ENCODE measurements at regions not wholly inside any gene's neighbourhood (a gene's known extent, or its start where the extent isn't known, plus 50 kb on each side); places are given as distances from the start of the nearest gene placed in this dataset.
"Not testable (repeated sequence)": the region's sequence is repeated elsewhere in the genome, so short reads cannot be mapped to it uniquely, and the experiment has no call there.

DNA sequence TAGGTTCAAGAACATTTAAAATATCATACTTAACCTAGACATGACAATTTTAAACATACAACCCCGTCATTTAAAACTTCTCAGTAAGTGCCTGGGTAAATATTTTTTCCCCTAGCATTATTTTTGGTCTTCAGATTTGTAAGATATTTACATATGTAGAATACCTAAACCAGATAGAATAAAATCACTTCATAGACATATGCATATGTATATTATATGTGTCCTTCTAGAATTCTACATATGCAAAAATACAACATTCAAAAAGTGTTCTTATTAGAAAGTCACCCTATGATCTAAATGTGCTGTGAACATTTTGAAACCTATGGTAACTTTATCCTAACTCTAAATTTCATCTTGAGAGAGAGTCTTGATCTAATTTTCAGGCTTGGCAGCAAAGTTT is 1467.0 kb upstream of the B3GALT2 start:
- DNase-seq (ENCODE audit: low spot score), result no peak
- no peak for ATAC-seq

DNA sequence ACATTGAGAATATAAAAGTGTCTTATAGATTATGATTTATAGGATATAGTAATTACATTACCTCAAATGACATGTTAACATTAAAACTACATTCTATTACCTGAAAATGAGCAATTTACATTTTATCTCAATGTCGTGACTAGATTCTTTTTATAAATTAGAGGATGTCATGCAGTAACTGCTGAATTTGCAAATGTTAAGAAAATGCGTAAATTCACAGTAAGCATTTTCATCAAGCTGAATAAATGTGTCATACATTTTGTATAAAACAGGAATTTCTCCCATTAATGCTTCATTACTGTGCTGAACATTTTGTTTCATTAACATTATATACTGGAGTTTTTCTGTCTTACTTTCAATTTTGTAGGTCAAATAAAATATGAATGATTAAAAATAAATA is 1460.7 kb upstream of the B3GALT2 start:
- ATAC-seq (no peak), DNase-seq (ENCODE audit: low spot score) (no peak)

DNA sequence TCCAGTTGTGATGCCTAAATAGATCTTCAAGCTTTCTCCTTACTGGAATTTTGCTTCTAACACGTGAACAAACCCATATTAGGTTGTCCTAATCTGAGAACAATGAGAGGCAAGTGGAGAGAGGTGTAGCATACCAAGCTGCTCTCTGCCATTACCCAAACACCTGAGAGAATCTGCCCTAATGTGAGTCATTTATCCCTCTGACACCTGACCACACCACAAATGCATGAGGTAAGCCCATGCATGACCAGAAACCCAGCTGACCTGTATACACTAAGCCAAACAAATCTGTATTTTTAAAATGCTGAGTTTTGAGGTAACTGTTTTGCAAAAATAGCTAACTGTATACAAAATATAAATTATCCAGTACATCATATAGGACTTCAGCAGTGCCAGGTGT is 1458.1 kb upstream of the B3GALT2 start:
- DNase-seq (ENCODE audit: low spot score) (no peak), ATAC-seq (no peak)

DNA sequence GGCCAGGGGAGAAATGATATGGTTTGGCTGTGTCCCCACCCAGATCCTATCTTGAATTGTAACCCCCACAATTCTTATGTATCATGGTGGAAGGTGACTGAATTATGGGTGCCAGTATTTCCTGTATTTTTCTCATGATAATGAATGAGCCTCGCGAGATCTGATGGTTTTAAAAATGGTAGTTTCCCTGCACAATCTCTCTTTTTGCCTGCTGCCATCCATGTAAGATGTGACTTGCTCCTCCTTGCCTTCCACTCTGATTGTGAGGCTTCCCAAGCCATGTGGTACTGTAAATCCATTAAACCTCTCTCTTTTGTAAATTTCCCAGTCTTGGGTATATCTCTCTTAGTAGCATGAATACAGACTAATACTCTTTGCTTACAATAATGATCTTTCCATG is 1453.9 kb upstream of the B3GALT2 start:
- ATAC-seq, result no peak
- DNase-seq (ENCODE audit: low spot score), result no peak

DNA sequence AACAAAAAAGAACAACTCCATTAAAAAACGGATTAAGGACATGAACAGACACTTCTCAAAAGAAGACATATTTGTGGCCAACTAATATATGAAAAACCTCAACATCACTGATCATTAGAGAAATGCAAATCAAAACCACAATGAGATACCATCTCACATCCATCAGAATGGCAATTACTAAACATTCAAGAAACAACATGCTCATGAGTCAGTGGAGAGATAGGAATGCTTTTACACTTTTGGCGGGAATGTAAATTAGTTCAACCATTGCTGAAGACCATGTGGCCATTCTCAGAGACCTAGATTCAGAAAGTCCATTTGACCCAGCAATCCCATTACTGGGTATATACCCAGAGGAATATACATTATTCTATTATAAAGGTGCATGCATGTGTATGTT is 1442.6 kb upstream of the B3GALT2 start:
- no peak for DNase-seq (ENCODE audit: low spot score)
- ATAC-seq, result no peak

DNA sequence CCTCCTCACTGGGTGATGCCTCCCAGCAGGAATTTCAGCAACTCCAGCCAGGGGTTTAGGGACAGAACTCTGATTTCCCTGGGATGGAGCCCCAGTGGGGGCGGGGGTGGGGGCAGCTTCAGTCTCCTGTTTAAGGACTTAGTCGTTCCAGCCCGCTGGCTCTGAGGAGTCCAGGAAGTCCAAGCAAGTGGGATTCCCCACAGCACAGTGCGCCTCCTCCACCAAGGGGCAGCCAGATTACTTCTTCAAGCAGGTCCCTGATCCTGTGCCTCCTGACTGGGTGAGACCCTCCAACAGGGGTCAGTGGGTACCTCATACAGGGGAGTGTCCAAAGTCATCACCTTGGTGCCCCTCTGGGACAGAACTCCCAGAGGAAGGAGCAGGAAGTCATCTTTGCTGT is 1438.4 kb upstream of the B3GALT2 start:
- no peak for DNase-seq (ENCODE audit: low spot score)
- ATAC-seq, result no peak

DNA sequence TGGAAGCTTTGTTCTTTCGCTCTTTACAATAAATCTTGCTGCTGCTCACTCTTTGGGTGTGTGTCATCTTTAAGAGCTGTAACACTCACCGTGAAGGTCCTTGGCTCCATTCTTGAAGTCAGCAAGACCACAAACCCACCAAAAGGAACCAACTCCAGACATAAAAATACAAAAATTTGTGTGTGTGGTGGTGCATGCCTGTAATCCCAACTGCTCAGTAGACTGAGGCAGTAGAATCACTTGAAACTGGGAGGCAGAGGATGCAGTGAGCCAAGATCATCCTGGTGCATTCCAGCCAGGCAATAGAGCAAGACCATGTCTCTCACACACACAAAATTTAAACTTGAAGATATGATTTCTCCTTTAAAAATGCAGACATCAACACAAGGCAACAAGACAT is 1431.7 kb upstream of the B3GALT2 start:
- DNase-seq (ENCODE audit: low spot score) (no peak), ATAC-seq (no peak)

DNA sequence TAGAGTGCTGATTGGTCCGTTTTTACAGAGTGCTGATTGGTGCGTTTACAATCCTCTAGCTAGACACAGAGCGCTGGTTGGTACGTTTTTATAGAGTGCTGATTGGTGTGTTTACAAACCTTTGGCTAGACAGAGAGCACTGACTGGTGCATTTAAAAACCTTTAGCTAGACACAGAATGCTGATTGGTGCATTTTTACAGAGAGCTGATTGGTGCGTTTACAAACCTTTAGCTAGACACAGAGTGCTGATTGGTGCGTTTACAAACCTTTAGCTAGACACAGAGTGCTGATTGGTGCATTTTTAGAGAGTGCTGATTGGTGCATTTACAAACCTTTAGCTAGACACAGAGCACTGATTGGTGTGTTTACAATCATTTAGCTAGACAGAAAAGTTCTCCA is 1430.9 kb upstream of the B3GALT2 start:
- ATAC-seq; DNase-seq (ENCODE audit: low spot score): not testable (repeated sequence)

DNA sequence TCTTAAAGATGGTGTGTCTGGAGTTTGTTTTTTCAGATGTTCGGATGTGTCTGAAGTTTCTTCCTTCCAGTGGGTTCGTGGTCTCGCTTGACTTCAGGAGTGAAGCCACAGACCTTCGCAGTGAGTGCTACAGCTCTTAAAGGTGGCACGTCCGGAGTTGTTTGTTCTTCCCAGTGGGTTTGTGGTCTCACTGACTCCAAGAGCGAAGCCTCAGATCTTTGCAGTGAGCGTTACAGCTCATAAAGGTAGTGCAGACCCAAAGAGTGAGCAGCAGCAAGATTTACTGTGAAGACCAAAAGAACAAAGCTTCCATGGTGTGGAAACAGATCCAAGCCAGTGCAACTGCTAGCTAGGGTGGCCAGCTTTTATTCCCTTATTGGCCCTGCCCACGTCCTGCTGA is 1430.4 kb upstream of the B3GALT2 start:
- no peak for DNase-seq (ENCODE audit: low spot score)
- ATAC-seq, result no peak

DNA sequence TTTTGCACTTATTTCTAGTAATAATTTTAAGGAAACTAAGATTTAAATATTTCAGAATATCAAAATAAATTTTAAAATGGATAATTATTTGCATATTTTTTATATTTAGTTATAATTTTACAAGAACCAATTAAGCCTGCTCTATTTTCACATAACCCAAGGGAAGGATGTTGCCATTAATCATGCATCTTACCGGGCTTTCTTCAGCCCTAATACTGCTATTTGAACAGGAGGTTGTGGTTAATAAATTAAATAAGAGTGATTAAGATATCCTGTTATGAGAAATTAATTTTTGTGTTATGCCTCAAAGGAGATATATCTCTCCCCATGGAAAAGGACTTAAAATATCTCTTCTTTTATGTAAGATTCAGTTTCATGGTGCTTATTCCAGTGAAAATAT is 1415.8 kb upstream of the B3GALT2 start:
- no peak for ATAC-seq
- no peak for DNase-seq (ENCODE audit: low spot score)

DNA sequence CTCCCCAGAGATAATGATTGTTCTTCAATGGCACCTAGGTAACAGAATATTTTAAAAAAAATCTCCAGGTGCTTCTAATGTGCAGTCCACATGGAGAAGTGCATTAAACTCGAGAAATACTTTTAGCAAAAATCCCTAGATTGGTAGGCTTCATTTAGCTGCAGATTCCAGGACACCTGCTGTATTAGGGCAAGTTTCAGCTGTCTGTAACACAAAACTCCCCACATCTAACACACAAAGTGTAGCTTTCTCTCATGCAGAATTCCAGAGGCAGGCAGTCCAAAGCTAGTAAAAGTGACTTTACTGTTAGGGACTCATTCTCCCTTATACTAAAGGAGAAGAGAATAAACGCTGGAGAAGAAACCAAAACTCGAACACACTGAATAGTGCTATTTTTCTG is 1414.3 kb upstream of the B3GALT2 start:
- ATAC-seq, result no peak
- no peak for DNase-seq (ENCODE audit: low spot score)

DNA sequence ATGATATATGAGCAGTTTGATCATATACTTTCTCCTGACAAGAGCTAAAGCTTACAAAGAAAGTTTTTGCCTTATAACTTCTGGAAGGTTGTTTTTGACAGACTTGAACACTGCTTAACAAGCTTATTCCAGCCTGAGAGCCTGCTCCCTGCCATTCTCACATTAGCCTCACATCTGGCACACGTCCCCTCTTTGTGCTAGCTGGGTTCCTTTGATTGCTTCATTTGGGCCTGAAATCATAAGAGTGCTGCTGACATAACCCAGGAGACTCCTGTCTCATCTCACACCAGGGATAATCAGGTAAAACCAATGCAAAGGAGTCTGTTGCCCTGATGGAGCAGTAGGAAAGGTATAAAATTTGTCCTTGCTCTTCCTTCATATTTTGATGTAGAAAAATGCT is 1411.7 kb upstream of the B3GALT2 start:
- DNase-seq (ENCODE audit: low spot score), result no peak
- no peak for ATAC-seq

DNA sequence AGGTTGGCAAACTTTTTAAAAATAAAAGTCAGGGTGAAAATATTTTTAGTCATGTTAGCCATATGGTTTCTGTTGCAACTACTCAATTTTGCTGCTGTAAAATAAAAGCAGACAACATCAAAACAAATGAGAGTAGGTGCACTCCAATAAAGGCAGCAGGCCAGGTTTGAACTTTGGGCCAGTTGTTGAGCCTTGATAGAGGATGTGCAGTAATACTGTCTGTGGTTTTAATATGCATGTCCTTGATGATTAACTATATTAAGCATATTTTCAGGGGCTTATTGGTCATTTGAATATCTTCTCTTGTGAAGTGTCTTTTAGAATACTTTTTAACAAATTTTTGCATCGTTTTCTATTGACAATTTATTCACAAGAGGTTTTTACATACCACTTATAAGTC is 1399.9 kb upstream of the B3GALT2 start:
- DNase-seq (ENCODE audit: low spot score) (no peak), ATAC-seq (no peak)

DNA sequence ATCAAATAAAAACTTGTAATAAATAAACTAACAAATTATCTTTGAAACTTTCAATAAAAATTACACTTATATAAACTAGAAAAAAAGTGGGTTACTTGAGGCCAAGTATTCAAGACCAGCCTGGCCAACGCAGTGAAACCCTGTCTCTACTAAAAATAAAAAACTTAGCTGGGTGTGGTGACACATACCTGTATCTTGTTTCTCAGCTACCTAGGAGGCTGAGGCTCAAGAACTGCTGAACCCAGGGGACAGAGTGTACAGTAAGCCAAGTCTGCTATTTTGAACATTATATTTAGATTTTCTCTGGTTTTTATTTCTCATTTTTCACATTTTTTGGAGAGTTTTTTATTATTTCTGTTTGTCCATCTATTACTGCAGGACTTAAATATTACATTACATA is 1397.6 kb upstream of the B3GALT2 start:
- no peak for ATAC-seq
- DNase-seq (ENCODE audit: low spot score), result no peak

DNA sequence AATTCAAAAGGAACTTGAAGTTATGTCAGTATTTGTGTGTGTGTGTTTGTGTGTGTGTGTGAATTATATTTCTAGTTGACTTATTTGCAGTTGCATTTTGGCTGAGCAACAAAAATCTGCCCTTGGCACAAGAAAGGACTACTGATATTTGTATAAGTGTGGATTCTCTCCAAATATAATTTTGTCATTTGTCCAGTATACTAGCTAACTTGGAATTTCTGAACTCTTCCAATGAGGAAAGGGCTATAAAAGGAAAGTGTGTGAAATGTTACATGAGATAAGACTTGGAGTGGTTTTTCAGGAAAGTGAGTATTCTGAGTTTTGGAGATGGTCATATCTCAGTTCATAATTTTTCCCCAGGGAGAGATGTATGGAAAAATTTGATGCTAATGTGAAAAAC is 1384.1 kb upstream of the B3GALT2 start:
- DNase-seq (ENCODE audit: low spot score) (no peak), ATAC-seq (no peak)

DNA sequence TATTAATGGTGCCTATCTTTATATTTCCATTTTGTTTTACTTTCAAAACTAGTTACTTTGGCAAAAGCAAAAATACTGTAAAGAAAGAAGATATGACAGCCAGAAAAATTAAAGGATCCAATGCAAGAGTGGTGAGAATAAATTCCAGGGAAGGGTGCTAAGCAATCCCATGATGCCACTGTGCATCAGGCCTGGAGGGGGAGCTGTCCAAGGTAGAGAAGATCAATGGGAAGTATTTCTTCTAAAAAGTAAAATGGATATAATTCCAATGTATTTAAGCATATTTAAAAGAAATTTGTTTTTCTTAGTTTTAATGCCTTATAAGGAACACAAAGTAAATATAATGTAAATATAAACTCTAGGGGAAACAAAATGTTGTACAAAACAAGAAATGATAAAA is 1382.2 kb upstream of the B3GALT2 start:
- no peak for ATAC-seq

DNA sequence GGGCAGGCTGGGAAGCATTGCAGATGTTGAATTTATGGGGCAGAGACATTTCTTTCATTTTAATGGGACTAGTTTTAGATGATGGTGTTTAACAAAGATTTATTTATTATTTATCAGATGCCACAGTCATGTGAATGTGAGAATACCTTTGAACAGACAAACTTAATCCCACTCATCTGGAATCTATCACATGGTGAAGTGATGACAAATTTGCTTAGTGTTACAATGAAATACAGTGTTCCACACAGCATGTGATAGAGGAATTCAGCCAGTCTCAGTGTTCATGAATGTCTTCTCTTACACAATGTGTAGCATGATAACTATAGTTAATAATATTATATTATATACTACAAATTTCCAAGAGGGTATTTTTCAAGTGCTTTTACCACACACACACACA is 1361.7 kb upstream of the B3GALT2 start:
- ATAC-seq (no peak), DNase-seq (ENCODE audit: low spot score) (no peak)

More for the DNA sequence above, 1382.2 kb upstream of the B3GALT2 start:
- no peak for DNase-seq (ENCODE audit: low spot score)

DNA sequence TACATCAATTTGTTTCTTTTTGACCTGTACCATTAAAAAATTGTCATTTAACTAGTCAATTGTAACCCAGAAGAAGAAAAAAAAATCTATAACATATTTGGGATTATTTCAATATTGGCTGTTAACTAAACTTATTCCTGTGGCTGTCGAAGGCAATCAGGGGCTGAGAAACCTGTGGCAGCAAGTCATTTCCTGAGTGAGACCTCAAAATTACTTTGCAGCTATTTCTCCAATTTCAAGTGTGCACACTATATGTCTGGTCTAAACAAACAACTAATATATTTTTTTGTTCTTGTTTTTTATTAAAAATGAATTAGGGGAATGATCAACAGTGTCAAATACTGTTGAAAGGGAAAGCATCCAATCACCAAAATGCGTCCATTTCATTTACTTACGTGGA is 1357.6 kb upstream of the B3GALT2 start:
- ATAC-seq (no peak), DNase-seq (ENCODE audit: low spot score) (no peak)

DNA sequence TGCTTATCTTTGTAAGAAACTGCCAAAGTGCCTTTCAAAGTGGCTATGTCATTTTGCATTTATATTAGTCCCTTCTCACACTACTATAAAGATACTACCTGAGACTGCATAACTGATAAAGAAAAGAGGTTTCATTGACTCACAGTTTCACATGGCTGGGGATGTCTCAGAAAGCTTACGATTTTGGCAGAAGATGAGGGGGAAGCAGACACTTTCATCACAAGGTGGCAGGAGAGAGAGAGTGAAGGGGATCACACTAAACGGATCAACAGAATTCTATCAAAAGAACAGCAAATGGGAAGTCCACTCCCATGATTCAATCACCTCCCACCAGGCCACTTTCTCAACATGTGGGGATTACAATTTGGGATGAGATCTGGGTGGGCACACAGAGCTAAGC is 1352.0 kb upstream of the B3GALT2 start:
- no peak for ATAC-seq
- DNase-seq (ENCODE audit: low spot score), result no peak

DNA sequence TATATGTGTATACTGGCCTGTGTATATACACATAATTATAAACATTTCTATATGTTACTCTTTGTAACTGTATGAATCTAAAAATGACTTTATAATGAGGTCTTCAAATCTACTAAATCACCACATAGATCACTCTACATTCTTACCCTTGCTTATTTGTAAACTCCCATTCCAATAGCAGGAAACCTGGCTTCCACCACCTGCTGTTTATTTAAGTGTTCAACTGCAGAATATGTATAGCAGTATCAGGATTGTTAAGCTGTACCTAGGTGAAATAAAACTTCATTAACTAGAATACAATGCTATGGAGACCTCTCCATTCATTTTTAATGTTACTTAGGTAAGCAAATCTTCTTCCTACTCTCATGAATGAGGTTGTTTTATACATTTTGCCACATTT is 1351.1 kb upstream of the B3GALT2 start:
- ATAC-seq, result no peak
- no peak for DNase-seq (ENCODE audit: low spot score)

DNA sequence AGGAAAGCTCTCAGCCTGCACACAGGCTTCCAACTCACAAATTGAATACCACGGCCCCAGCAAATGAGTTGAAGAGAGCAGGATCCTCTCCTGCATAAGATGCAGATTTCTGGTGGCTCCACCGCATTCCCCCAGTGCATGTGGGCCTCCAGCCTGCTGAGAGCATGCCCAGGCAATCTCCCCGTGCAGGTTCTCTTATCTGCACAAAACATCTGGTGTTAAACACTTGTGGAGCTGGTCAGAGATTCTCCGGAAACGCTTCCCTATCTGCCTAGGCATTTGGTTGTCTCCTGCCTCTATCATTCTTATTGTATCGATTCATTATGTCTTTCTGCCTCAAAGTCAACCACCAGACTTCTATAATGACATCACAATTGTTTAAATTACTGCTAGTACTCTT is 1349.0 kb upstream of the B3GALT2 start:
- DNase-seq (ENCODE audit: low spot score) (no peak), ATAC-seq (no peak)

DNA sequence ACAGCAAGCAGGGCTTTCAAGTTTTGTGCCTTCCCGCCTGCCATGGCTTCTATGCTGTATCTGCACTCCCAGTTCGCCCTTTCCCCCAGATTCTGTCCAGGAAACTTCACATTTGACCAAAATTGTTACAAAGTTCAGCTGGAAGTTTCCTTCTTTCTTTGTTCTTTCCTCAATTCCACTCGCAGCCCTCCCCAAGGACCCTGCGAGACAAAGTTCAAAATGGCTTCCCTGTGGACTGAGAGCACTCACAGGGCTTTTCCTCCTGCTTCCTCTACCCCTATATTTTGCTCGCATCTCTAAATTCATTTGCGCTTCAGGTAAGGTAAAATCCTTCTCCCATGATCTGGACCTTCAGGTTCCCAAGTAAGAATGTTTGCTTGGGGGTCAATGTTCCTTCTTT is 1348.4 kb upstream of the B3GALT2 start:
- no peak for ATAC-seq
- DNase-seq (ENCODE audit: low spot score), result no peak

DNA sequence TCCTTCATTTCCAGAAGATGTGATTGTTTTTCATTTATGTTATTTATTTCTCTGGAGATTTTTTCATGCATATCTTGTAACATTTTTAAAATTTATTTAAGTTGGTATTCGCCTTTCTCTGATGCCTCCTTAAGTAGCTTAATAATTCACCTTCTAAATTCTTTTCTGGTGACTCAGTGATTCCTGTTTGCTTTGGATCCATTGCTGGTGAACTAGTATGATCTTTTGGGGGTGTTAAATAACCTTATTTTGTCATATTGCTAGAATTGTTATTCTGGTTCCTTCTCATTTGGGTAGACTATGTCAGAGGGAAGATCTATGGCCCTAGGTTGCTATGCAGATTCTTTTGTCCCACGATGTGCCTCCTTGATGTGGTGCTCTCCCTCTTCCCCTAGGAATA is 1347.2 kb upstream of the B3GALT2 start:
- ATAC-seq, result no peak

DNA sequence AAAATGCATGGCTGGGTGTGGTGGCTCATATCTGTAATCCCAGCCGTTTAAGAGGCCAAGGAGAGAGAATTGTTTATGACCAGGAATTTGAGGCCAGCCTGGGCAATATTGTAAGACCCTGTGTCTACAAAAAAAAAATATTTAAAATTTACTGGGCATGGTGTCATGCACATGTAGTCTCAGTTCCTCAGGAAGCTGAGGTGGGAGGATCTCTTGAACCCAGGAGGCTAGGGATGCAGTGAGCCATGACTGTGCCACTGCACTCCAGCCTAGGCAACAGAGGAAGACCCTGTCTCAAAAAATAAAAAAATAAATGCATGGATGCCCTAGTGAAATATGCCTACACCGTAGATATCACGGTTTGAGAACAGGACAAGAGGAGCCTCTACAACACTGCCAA is 1331.2 kb upstream of the B3GALT2 start:
- ATAC-seq (no peak), DNase-seq (ENCODE audit: low spot score) (no peak)

More for the DNA sequence above, 1347.2 kb upstream of the B3GALT2 start:
- DNase-seq (ENCODE audit: low spot score), result no peak

All from left lobe of liver (tissue), 2 donors.